ENCODE measurements at regions not wholly inside any gene's neighbourhood (a gene's known extent, or its start where the extent isn't known, plus 50 kb on each side); places are given as distances from the start of the nearest gene placed in this dataset.

DNA sequence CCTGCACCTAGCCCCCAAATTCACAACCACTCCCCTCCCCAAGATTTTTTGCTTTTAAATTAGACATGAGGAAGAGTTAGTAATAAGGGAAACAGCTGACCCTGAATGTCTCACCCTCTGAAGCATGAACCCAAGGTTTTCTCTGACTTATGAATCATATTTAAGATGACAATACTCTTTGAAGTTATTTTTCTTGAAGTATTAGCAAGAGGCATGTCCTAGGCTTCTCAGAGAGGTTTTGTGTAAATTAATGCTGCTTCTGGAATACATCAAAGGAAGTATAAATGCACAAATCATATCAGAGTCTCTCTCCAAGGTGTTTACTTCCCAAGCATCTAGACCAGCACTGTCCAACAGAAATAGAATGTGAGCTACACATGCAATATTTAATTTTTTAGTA, 408.1 kb upstream of the MARCKS start:
- DNase-seq (ENCODE audit: low spot score) = no peak

DNA sequence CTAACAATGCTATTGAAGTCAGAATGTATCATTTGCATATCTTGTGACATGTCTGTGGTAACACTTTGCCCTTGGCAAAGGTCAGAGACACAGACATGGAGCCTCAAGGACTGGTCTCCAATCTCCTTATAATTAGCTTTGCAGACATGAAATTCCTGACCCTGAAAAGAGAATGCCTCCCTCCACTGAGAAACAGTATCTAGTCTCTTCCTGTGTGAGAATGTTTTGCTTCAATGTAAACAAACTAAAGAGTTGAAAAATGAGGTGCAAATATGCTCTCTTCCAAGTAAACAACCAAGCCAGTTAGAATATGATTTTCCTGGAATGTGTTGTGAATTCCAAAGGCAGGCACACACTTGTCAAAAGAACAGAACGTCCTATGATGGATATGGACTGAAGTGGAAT, 407.1 kb upstream of the MARCKS start:
- DNase-seq (ENCODE audit: low spot score) = no peak

DNA sequence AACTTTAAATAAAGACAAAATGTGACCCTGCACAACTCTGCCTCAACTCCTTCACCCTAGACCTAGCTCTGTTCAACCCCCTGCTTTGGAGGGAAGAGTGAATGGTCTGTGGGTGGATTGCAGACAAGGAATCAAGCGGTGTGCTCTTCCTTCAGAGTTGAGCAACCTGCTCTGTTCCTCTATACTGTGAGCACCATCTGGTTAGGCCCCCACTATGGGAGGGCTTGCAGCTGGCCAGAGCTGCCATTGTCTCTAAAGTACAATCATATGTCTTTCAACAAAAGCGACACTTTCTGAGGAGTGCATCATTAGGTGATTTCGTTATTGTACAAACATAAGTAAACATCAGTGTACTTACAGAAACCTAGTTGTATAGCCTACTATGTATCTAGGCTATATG, 406.1 kb upstream of the MARCKS start:
- no peak for DNase-seq (ENCODE audit: low spot score)

DNA sequence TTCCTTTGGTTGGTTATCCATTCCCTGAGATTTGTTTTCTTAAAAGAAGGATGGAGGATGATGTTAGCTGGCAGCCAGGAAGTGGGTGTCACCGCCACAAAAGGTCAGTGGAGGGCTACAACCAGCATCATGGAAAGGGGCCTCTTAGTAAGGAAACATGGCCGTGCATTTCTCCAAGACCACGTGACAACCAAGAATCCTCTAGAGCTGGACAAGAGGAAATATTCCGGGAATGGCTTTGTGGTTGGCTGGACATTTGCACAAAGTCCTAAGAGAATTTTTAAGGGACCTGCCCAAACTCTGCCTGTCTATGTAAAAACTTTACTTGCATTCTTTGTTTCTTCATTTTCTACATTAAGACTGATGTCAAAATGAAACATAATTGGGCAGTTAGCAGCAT, 399.9 kb upstream of the MARCKS start:
- DNase-seq (ENCODE audit: low spot score) = no peak

DNA sequence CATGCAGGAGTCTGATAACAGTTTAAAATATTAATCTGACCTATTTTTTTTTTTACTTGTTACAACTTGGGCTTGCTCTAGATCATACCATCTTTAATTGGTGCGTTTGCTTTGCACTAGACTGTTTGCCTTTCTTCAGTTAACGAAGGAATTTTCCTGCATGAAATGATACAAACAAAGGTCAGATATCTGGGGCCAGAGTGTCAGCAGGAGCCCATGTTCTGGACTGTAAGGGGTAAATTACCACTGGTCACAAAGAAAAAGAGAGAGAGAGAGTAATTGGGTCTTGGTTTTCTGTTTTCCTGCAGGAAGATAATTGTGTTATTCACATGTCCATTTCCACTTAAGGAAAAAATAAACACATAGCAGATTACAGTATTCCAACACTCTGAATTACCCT, 399.4 kb upstream of the MARCKS start:
- no peak for DNase-seq (ENCODE audit: low spot score)

DNA sequence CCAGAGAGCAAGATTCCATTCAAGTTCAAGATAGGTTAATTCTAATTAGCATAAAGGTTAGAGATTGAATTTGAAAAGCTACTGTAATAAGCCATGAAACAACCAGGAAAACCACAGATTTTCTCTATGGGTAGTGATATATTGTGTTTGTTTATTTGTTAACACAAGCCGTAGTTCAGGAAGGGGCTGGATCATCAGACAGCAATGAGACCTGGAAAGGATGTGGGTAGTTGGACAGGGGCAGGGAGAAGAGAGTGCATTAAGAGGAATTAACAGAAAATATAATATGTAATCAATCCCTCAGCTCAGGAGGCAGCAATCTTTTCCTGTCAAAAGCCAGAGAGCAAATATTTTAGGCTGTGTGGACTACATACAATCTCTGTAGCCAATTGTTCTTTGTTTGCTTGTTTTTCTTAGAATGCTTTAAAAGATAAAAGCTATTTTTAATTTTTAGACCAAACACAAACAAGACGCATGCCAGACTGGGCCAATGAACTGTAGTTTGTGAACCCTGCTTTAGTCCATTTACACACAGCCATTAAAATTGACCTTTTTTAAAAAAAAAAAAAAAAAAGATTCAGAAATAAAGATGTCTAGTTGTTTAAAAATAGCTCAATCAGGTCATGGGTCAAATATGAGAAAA, 398.7 kb upstream of the MARCKS start:
- DNase-seq (ENCODE audit: low spot score) = no peak

DNA sequence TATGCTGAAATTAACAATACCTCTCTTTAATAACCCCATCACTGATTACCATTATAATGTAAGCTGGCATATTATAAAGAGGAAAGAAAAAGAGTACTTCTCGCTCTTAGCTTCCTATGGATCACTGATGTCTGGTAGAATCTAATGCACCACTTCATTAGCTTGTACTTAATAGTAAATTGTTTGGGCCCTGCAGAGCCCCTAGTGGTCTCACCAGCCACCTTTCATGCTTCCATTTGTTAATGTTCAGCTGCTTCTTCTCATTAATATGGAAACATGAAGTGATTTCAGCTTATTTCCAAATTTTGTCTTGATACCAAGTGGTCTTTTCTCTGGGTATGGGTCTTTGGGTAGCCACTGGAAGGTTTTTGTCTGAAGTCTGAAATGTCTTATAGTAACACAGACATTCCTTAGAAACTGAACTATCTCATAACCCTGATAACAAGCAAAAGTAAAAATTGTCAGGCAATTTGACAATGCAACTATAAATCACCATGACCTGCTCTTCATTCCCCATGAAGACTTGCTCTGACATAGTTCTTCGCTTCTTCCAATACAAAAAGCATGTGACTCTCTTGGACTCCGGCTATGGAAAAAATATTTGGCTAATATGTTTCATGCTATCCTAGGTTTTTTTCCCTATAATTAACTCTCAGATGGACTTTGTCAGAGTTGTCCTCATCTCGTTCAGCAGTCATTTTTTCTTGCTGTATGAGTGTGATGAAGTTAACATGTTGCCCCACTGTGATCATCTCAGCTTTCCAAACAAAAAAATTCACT, 395.8 kb upstream of the MARCKS start:
- no peak for DNase-seq (ENCODE audit: low spot score)

DNA sequence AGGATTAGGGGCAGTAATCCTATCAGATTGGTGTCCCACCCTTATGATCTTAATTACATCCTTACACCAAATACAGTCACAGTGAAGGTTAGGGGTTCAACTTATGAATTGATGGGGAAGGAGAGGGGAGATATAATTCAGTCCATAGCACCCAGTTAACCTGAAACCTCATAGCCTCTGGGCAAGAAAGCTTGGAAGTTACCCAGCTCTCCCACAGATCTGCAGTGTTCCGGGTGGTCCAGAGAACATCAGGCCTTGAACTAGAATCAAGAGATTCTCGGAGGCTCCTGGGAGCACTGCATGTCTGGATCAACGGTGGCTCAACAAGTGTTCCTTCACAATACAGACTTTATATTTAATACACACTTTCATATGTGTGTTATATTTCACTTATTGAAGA, 392.6 kb upstream of the MARCKS start:
- DNase-seq (ENCODE audit: low spot score) = no peak

DNA sequence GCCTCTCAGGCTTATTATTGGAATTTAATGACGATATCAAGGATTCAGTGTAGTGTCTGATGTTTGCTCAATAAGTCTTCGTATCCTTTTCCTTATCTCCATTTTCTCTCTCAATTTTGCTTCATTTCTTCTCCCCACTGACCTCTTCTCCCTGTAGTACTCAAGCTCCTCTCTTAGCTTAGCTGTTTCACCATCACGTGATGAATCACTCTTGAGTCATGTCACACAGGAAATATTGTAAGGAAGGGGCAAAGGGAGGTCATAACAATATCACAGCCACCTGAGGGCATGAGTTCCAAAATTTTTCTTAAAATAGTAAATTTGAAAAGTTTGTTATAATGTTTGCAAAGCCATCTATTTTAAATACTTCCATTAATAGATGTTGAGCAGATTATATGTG, 392.2 kb upstream of the MARCKS start:
- no peak for DNase-seq (ENCODE audit: low spot score)

DNA sequence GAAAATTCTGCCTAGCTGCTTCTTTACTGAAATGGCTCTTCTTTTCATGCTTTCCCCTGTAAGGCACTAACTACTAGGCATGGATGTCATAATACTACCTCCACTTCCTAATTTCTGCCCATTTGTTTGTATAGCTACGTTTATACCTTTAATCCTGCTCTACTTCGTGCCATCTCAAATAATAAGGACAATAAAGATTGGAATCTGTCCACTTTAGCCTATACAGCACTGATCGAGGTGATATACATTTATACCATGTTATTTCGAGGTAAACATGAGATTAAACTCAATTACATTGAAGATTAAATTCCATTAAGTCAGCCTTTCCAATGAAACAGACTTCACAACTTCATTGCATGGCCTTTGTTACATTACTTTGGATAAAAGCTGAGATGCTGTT, 390.6 kb upstream of the MARCKS start:
- DNase-seq (ENCODE audit: low spot score) = no peak

DNA sequence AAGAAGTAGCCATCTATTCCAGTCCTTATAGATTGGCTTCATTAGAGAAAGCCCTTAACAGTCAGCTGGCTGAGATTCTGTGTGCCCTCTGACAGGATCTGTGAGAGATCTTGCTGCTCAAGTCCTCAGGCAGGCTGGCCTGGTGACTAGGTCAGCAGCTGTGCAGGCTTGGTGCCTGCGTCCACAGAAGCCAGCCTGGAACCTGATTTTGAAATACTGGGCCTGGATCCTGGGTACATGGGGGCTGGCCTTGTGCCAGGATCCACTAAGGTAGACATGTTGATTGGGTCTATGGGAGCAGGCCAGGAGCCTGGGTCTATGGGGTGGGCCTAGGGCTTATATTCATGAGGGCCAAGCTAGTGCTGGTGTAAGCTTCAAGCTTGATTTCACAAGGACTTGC, 381.8 kb upstream of the MARCKS start:
- DNase-seq (ENCODE audit: low spot score) = no peak

DNA sequence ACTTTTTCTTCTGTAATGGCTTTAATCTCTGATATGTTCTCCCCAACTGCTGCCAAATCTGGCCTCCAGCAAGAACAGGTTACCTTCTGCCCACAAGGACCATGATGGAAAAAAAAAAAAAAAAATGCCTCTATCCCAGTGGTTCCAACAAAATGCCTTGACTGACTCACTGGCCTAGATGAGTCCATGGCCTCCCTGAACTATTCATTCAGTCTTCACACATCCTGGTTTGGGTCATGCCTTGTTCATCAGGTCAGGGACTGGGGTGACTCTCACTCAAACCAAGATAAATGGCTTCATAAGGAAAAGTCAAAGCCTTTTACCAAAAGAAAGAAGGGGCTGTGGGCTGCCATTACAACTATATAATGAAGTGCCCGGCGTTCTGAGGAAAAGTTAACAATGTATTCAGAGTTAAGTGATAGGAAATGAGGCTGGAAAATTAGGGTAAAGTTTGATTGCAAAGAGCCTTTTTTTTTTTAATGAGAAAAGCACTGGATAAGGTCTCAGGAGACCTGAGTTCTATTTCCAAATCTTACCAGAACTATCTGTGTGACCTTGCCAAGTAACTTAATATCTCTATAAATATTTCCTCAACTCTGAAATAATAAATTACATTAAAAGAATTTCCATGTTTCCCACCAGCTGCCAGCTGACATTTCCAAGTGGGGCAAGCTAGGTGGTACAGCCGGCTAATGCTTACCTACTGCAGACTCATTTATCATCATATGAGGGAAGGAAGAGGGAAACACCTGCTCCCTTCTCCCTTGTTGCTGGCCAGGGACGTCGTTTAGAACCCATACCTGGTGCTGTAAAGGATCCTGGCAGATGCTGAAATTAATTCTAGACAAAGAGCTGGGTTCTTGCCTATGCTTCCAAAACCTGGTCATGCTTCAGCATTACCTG, 380.0 kb upstream of the MARCKS start:
- DNase-seq (ENCODE audit: low spot score) = no peak

DNA sequence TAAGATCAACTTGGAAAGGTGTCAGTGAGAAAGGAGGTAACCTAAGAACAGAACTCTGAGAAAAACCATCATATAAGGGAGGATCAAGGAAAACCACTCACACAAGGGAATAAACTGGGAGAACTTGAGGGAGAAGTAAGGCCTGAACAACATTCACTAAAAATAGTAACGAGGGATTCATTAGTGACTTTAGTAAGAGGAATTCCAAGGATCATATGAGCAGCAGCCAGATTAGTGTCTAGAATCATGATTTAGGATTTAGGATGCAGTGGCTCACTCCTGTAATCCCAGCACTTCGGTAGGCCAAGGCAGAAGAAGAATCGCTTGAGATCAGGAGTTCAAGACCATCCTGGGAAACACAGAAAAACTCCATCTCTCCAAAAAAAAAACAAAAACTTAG, 376.5 kb upstream of the MARCKS start:
- no peak for DNase-seq (ENCODE audit: low spot score)

DNA sequence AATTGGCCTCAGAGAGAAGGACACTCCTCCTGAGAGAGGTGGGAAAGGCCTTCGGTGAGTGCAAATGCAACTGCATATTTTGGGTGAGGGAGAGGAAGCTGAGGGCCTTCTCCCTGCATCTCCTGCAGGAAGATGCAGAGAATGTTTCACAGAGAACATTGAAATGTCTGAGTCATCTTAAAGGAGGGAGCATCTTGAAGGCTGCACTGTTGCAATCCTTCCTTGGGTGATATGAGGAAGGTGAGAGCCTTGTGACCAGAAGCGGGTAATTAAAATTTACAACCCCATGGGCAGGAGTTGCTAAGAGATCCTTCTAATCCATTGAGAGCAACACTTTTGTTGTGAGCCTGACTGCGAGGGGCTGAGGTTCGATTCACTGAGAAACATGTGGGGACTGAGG, 375.7 kb upstream of the MARCKS start:
- DNase-seq (ENCODE audit: low spot score) = no peak

DNA sequence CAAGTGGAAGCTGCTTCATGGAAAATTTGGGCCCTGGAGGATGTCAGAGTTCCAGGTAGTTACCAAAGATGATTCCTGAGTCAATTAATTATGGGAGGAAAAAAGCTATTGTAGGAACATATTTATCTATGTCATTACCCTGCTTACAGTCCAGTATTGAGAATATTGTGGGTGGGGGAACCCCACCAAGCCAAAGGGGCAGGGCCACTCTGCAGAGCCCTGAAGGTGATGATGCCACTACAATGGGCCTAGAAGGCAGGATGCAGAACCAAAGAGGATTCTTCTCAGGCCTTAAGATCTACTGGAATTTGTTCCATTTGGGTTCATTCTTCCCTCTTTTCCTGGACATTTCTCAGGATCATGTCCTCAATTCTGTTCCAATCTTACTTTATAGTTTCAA, 375.2 kb upstream of the MARCKS start:
- DNase-seq (ENCODE audit: low spot score) = no peak

DNA sequence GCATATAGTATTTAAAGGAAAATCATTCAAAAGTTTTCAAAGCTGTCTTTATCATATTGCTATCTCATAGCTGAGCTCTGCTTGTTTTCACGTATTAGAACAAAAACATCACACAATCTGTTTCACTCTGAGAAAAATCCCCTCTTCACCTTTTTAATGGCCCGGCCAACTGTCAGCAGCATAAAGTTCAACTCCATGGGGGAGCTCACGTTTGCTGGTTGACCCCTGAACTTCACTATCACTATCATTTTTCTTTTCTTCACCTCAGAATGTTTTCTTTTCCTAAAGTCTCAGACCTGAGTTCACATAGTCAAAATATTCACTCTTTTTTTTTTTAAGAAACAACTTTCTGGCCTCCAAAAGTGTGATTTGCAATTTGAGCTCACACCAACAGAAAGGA, 374.4 kb upstream of the MARCKS start:
- no peak for DNase-seq (ENCODE audit: low spot score)

DNA sequence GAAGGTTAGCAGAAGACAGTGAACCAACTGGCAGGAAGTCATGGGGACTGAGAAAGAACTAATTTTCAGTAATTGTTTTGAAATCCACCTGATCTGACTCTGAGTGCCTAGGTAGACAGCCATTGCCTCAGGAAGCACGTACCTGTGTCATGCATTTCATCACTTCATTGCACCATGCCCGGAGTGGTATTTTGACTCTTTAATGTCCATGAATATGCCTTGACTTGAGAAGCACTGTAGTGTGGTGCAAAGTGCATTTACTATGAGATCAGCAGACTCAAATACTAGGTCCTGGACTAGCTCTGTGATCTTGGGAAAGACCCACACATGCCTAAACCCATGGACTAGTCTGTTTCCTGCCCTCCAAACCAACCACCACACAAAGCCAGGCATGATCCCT, 370.9 kb upstream of the MARCKS start:
- no peak for DNase-seq (ENCODE audit: low spot score)

DNA sequence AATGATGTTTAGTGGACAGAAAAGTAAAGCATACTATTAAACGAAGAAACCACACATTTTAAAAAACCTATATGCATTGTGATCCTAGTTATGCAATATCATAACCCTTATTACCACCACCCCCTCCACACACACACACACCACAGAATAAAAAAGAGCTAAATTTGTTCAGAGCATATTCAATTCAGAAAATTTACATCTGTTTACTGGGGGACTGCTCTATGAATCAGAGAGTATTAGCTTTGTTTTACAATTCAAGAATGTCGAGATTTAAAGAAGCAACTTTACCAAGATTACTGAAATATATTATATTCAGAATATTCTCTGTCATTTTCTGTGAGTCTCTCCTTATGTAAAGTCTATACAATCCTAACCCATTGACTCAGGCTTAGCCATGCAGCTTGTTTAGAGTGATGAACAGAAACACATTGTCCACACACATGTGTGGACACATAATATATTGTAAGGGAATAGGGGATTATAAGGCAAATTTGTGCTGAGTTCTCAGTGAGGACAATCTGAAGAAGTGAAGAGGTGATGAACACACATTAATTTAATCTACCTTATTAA, 369.6 kb upstream of the MARCKS start:
- no peak for DNase-seq (ENCODE audit: low spot score)

DNA sequence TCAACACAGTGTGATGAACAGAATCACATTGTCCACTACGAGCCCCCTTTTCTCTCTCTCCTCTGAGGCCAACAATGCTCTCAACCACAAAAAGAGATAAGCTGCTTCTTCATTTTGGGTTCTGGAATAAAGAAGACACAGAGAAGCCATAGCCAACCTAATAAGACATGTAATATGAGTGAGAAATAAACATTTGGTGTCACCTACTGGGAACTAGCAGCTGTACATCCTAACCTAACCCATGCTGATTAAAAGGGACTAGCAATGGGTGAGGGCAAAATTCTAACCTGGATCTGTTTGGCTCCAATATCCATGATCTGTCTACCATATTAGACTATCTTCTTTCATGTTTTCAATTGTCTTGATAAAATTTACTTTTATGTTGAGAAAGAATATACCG, 369.1 kb upstream of the MARCKS start:
- no peak for DNase-seq (ENCODE audit: low spot score)

DNA sequence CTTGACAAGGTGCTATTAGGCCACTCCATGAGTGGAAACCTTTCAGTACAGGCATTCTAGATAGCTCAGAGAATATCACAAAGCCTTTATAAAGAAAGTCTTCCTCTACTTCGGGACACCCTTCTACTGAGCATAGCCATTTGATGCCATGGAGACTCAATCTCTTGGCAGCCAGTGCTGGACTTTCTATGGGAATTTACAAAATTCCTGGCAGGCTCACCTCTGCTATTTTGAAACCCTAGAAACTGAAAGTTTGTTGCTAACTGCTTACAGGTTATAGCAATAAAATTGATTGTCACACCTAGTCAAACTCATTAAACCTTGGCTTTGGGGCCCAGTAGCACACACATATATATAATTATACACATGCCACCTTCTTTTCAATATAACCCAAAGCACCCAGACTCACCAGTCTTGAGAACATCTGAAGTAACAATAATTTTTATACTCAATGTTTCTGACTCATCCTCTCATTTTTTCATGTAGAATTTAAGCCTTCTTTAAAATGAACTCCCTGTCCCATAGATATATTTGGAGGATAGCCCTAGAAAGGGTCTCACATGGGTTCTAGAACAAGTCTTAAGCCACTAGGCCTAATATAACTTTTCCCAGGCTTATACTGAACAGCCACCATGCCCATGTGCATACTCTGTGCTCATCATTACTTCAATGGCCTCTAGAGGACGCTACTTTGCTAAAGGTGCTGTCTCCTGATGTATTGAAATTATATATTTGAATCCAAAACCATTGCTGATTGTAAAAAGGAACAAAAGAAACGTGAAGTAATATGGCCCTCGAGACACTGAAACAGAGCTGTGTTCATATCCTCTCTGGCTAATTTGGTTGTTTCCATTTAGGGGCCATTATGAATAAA, 368.1 kb upstream of the MARCKS start:
- no peak for DNase-seq (ENCODE audit: low spot score)
